HFF-Myc (cell line): ENCODE measurements at regions not wholly inside any gene's neighbourhood (a gene's known extent, or its start where the extent isn't known, plus 50 kb on each side); places are given as distances from the start of the nearest gene placed in this dataset.

Experiments
- DNase-seq: peaks from one replicate; pipeline ENCODE4 v3.0.0-alpha.2; 2011; ENCODE audit warnings: low read depth; ENCODE audit errors: extremely low read depth
- H3K4me3 ChIP-seq: replicated peaks from 2 replicates; pipeline ENCODE4 v1.5.1; 2011; ENCODE audit warnings: low read depth, mild to moderate bottlenecking, control low read depth, low read length
- CTCF ChIP-seq: IDR thresholded peaks from 2 replicates; pipeline ENCODE4 v1.5.1; 2012; ENCODE audit warnings: mild to moderate bottlenecking, low read depth, low read length, control low read depth; ENCODE audit errors: missing control alignments

- no peak for TF ChIP-seq CTCF
- no peak for DNase-seq
- no peak overlapping the region for H3K4me3 ChIP-seq
Observed at GRCh38 chr6:118397671-118398465, 150.2 kb upstream of the PLN start.

- no peak for DNase-seq
- no peak overlapping the region for H3K4me3 ChIP-seq
- no peak for TF ChIP-seq CTCF
Observed at GRCh38 chr6:118400098-118400497, 148.0 kb upstream of the PLN start.

- TF ChIP-seq CTCF = no peak
Observed at GRCh38 chr6:118400582-118400981, 147.5 kb upstream of the PLN start.

GRCh38 chr6:118401325-118401975 lies 146.6 kb upstream of the PLN start:
- no peak for TF ChIP-seq CTCF
- DNase-seq = no peak
- H3K4me3 ChIP-seq = no peak overlapping the region

More at GRCh38 chr6:118400582-118400981, 147.5 kb upstream of the PLN start:
- DNase-seq = no peak
- H3K4me3 ChIP-seq = no peak overlapping the region

GRCh38 chr6:118403036-118403435 lies 145.1 kb upstream of the PLN start:
- TF ChIP-seq CTCF = no peak
- no peak overlapping the region for H3K4me3 ChIP-seq
- DNase-seq = no peak

GRCh38 chr6:118408863-118409262 lies 139.2 kb upstream of the PLN start:
- TF ChIP-seq CTCF = no peak
- no peak for DNase-seq
- H3K4me3 ChIP-seq = no peak overlapping the region
